Osteoblast (primary cell): ENCODE measurements at regions not wholly inside any gene's neighbourhood (a gene's known extent, or its start where the extent isn't known, plus 50 kb on each side); places are given as distances from the start of the nearest gene placed in this dataset.

Experiments used
- DNase-seq: peaks from one replicate; pipeline ENCODE4 v3.0.0; 2011; ENCODE audit warnings: low spot score, mixed read lengths; ENCODE audit not compliant: insufficient read length; ENCODE audit errors: missing footprints
- H2AFZ ChIP-seq: 2 replicates; pipeline ENCODE4 v1.6.0; 2011; ENCODE audit warnings: mild to moderate bottlenecking, low read length
- H3K27ac ChIP-seq: 2 replicates; pipeline ENCODE4 v1.5.1; 2011; ENCODE audit warnings: mild to moderate bottlenecking, low read depth, low read length, moderate library complexity
- H3K27me3 ChIP-seq: 2 replicates; pipeline ENCODE4 v1.6.0; 2012; ENCODE audit warnings: mild to moderate bottlenecking, control low read depth, inconsistent platforms, low read length, moderate library complexity; ENCODE audit not compliant: insufficient read depth
- H3K36me3 ChIP-seq: 2 replicates; pipeline ENCODE4 v1.5.1; 2011; ENCODE audit warnings: mild to moderate bottlenecking, low read length, control low read depth, moderate library complexity; ENCODE audit not compliant: insufficient read depth
- H3K4me1 ChIP-seq: 2 replicates; pipeline ENCODE4 v1.5.1; 2011; ENCODE audit warnings: mild to moderate bottlenecking, low read length, control low read depth, moderate library complexity; ENCODE audit not compliant: insufficient read depth
- H3K4me2 ChIP-seq: 2 replicates; pipeline ENCODE4 v1.6.0; 2011; ENCODE audit warnings: mild to moderate bottlenecking, low read length; ENCODE audit not compliant: insufficient read depth
- H3K4me3 ChIP-seq: fragments of 200-600 bp; sonication (generic); 3 replicates; pipeline ENCODE4 v1.5.1; 2012; ENCODE audit warnings: mild to moderate bottlenecking, low read length, inconsistent platforms; ENCODE audit not compliant: insufficient read depth
- H3K79me2 ChIP-seq: 2 replicates; pipeline ENCODE4 v1.6.0; 2012; ENCODE audit warnings: mild to moderate bottlenecking, low read length, control low read depth, inconsistent platforms; ENCODE audit not compliant: insufficient read depth
- H3K9me3 ChIP-seq: 2 replicates; pipeline ENCODE4 v1.5.1; 2011; ENCODE audit warnings: low read depth, low read length, control low read depth
- H4K20me1 ChIP-seq: 2 replicates; pipeline ENCODE4 v1.6.0; 2012; ENCODE audit warnings: mild to moderate bottlenecking, low read length, control low read depth; ENCODE audit not compliant: insufficient read depth
- CTCF ChIP-seq: IDR thresholded peaks from 2 replicates; pipeline ENCODE4 v1.5.1; 2011; ENCODE audit warnings: mild to moderate bottlenecking, low read depth, low read length, moderate library complexity; ENCODE audit errors: extremely low read depth

- Histone ChIP-seq H3K4me3 (peak overlapping the region; percentile 60), H3K4me2 (peak overlapping the region; percentile 86), H4K20me1 (no peaks in the 10 kb centered on the region), H3K9me3 (no peaks in the 10 kb centered on the region), H3K4me1 (peaks cover 49% of the 10 kb centered on the region), H3K27ac (peak overlapping the region; percentile 98), H3K36me3 (no peaks in the 10 kb centered on the region), H2AFZ (peak overlapping the region; percentile 61), H3K79me2 (no peaks in the 10 kb centered on the region), H3K27me3 (no peaks in the 10 kb centered on the region)
- DNase-seq = peak; percentile 56
- no peak for TF ChIP-seq CTCF
Observed at GRCh38 chr12:89947437-89948270, 239.0 kb upstream of the ATP2B1 start.

- TF ChIP-seq CTCF = no peak
- Histone ChIP-seq H3K4me3 (no peak overlapping the region), H3K4me2 (no peak overlapping the region), H3K36me3 (no peaks in the 10 kb centered on the region), H3K9me3 (no peaks in the 10 kb centered on the region), H4K20me1 (no peaks in the 10 kb centered on the region), H2AFZ (no peak overlapping the region), H3K27ac (peak overlapping the region; percentile 98), H3K4me1 (peaks cover 49% of the 10 kb centered on the region), H3K27me3 (no peaks in the 10 kb centered on the region), H3K79me2 (no peaks in the 10 kb centered on the region)
- no peak for DNase-seq
Observed at GRCh38 chr12:89946518-89947135, 238.0 kb upstream of the ATP2B1 start.

- no peak for DNase-seq
- H3K4me3 ChIP-seq = no peak overlapping the region
- no peaks in the 10 kb centered on the region for H4K20me1 ChIP-seq
- H3K9me3 ChIP-seq = no peaks in the 10 kb centered on the region
- H3K4me2 ChIP-seq = no peak overlapping the region
- no peaks in the 10 kb centered on the region for H3K79me2 ChIP-seq
- peaks cover 34% of the 10 kb centered on the region for H3K4me1 ChIP-seq
- no peak for TF ChIP-seq CTCF
- H3K27me3 ChIP-seq = no peaks in the 10 kb centered on the region
- no peak overlapping the region for H3K27ac ChIP-seq
- H3K36me3 ChIP-seq = no peaks in the 10 kb centered on the region
- no peak overlapping the region for H2AFZ ChIP-seq
Observed at GRCh38 chr12:89945123-89945522, 236.5 kb upstream of the ATP2B1 start.

GRCh38 chr12:89943463-89943862 is 234.8 kb upstream of the ATP2B1 start:
- Histone ChIP-seq H4K20me1 (no peaks in the 10 kb centered on the region), H3K9me3 (no peaks in the 10 kb centered on the region), H3K4me2 (no peak overlapping the region), H3K79me2 (no peaks in the 10 kb centered on the region), H3K36me3 (no peaks in the 10 kb centered on the region), H3K4me3 (no peak overlapping the region), H2AFZ (no peak overlapping the region), H3K4me1 (peaks cover 17% of the 10 kb centered on the region), H3K27ac (no peak overlapping the region), H3K27me3 (no peaks in the 10 kb centered on the region)
- no peak for TF ChIP-seq CTCF
- DNase-seq = no peak
